ENCODE measurements at regions not wholly inside any gene's neighbourhood (a gene's known extent, or its start where the extent isn't known, plus 50 kb on each side); places are given as distances from the start of the nearest gene placed in this dataset.

DNA sequence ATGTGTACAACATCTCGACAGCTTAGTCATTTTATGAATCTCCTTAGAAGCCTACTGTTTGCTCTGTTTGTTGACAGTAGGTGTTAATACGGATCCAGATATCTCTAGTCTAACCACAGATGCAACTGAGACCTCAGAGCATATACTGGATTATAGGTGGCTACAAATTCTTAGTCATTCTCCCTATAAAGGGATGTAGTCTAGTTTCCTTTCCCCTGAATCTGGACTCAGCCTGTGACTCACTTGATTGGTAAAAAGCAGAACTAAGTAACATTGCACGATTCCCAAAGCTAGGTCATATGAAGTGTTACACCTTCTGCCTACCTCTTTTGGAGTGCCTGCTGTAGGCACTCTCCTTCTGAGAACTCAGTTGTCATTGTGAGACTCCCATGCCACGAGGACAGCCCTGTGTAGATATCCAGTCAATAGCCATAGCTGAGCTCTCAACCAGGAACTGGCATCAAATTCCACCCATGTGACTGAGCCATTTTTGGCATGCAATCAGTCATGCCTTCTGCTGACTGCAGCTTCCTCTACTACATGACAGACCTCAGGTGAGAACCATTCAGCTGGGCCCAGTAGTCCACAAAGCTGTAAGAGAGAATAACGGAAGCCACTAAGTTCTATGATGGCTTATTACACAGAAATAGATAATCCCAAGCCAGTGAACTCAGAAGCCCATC lies 135.9 kb upstream of the CHRM3 start:
- no peak overlapping the region for H3K4me3 Mint-ChIP-seq (ENCODE audit: low read depth)
- H3K27me3 Mint-ChIP-seq = no peaks in the 10 kb centered on the region
- DNase-seq (ENCODE audit: low spot score, unreplicated experiment) = no peak
- no peaks in the 10 kb centered on the region for H3K36me3 Mint-ChIP-seq (ENCODE audit: insufficient read depth)
- TF ChIP-seq CTCF (IDR thresholded peaks at IDR 0.05; ENCODE audit: unreplicated experiment) = no peak
- no peaks in the 10 kb centered on the region for H3K4me1 Mint-ChIP-seq (ENCODE audit: low read depth)
- H3K27ac Mint-ChIP-seq = no peak overlapping the region
- no peaks in the 10 kb centered on the region for H3K9me3 Mint-ChIP-seq (ENCODE audit: low read depth)

DNA sequence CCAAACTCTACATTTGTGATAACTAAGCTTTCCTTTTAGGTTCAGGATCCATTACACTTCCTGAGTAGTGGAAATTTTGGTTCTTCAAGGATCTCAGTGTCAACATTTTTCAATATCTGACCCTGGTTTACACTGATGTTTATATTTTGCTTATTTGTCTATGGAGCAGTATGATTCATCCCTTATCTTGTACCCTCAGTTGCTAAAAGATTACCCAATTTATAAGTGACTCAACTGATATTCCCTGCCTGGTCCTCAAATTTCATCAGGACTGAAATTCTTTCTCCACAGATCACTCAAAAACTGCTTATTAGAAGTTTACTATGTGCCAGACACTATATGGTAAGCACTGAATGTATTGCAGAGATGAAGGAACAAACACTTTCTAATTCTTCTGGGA lies 139.1 kb upstream of the CHRM3 start:
- Mint-ChIP-seq H3K4me1 (ENCODE audit: low read depth) (no peaks in the 10 kb centered on the region), H3K27me3 (no peaks in the 10 kb centered on the region)
- no peak for TF ChIP-seq CTCF (IDR thresholded peaks at IDR 0.05; ENCODE audit: unreplicated experiment)

DNA sequence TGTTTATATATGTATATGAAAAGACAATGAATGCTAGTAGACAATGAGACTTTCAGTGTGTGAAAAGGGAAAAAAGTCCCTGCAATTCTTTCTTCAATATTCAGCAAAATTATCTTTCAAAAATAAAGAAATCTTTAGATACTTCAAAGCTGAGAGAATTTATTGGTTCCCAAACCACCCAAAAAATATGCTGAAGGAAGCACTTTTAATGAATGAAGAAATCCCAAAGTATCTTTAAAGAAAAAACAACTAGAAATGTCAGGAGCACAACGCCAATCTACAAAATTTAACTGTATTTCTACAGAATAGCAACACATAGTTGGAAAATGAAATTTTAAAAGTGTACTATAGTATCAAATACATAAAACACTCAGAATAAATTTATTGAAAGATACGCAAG lies 142.3 kb upstream of the CHRM3 start:
- Mint-ChIP-seq H3K4me3 (ENCODE audit: low read depth) (no peak overlapping the region), H3K9me3 (ENCODE audit: low read depth) (no peaks in the 10 kb centered on the region), H3K27ac (no peak overlapping the region), H3K4me1 (ENCODE audit: low read depth) (no peaks in the 10 kb centered on the region), H3K27me3 (no peaks in the 10 kb centered on the region), H3K36me3 (ENCODE audit: insufficient read depth) (no peaks in the 10 kb centered on the region)
- no peak for DNase-seq (ENCODE audit: low spot score, unreplicated experiment)
- no peak for TF ChIP-seq CTCF (IDR thresholded peaks at IDR 0.05; ENCODE audit: unreplicated experiment)

More for the DNA sequence above, 139.1 kb upstream of the CHRM3 start:
- Mint-ChIP-seq H3K36me3 (ENCODE audit: insufficient read depth) (no peaks in the 10 kb centered on the region), H3K4me3 (ENCODE audit: low read depth) (no peak overlapping the region), H3K9me3 (ENCODE audit: low read depth) (no peaks in the 10 kb centered on the region), H3K27ac (no peak overlapping the region)
- no peak for DNase-seq (ENCODE audit: low spot score, unreplicated experiment)

DNA sequence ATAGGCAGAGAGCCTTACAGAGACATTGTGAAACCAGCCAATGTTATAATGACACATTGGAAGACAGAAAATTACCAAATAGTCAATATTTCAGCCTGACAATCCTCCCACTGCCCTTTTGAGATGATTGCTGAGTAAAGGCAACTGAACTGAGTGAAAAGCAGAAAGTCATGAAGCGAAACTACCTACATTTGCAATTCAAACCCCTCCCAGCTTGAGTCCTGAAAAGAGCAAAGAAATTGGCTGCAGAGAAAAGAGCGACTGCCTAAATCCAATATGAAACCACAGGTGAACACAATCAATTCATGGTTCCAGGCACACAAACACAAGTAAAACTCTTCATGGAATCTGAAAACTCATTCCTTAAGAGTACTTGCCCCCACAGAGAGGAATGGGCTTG lies 143.4 kb upstream of the CHRM3 start:
- H3K27me3 Mint-ChIP-seq = no peaks in the 10 kb centered on the region
- H3K9me3 Mint-ChIP-seq (ENCODE audit: low read depth) = no peaks in the 10 kb centered on the region
- H3K36me3 Mint-ChIP-seq (ENCODE audit: insufficient read depth) = no peaks in the 10 kb centered on the region
- no peak for TF ChIP-seq CTCF (IDR thresholded peaks at IDR 0.05; ENCODE audit: unreplicated experiment)
- H3K4me1 Mint-ChIP-seq (ENCODE audit: low read depth) = no peaks in the 10 kb centered on the region
- no peak overlapping the region for H3K27ac Mint-ChIP-seq
- H3K4me3 Mint-ChIP-seq (ENCODE audit: low read depth) = no peak overlapping the region
- no peak for DNase-seq (ENCODE audit: low spot score, unreplicated experiment)

- H3K9me3 Mint-ChIP-seq (ENCODE audit: low read depth) = no peaks in the 10 kb centered on the region
Measured at GRCh38 chr1:239242404-239242803, 144.0 kb upstream of the CHRM3 start.

More at GRCh38 chr1:239242404-239242803, 144.0 kb upstream of the CHRM3 start:
- Mint-ChIP-seq H3K27ac (no peak overlapping the region), H3K36me3 (ENCODE audit: insufficient read depth) (no peaks in the 10 kb centered on the region), H3K4me1 (ENCODE audit: low read depth) (no peaks in the 10 kb centered on the region), H3K4me3 (ENCODE audit: low read depth) (no peak overlapping the region), H3K27me3 (no peaks in the 10 kb centered on the region)
- no peak for TF ChIP-seq CTCF (IDR thresholded peaks at IDR 0.05; ENCODE audit: unreplicated experiment)
- DNase-seq (ENCODE audit: low spot score, unreplicated experiment) = no peak

Measured in progenitor cell of endocrine pancreas (in vitro differentiated cells).